GM12878 (cell line): ENCODE measurements at regions not wholly inside any gene's neighbourhood (a gene's known extent, or its start where the extent isn't known, plus 50 kb on each side); places are given as distances from the start of the nearest gene placed in this dataset.

ENCODE experiments used
- BHLHE40 ChIP-seq, 2 experiments: fragments of 450-650 bp in 1 of 2; IDR thresholded peaks; 2 replicates each; pipeline ENCODE4 v1.6.1; 2011 to 2017; ENCODE audit warnings: low read depth in 2 of 2, borderline replicate concordance in 1 of 2, improper control_type of control experiment in 1 of 2, low read length in 1 of 2, mild to moderate bottlenecking in 1 of 2
- CTCF ChIP-seq, 3 experiments: IDR thresholded peaks in 2 of 3; conservative IDR thresholded peaks in 1 of 3; 2 replicates each; pipeline ENCODE4 v1.5.1; 2011; ENCODE audit warnings: low read depth in 3 of 3, low read length in 3 of 3, mild to moderate bottlenecking in 3 of 3, control low read depth in 2 of 3, moderate library complexity in 2 of 3, inconsistent platforms in 1 of 3, mixed read lengths in 1 of 3; ENCODE audit not compliant: control insufficient read depth in 2 of 3, insufficient read depth in 1 of 3; ENCODE audit errors: extremely low read depth in 1 of 3
- EP300 ChIP-seq, 2 experiments: fragments of 150-350 bp in 1 of 2; IDR thresholded peaks; 2 replicates each; pipeline ENCODE4 v1.6.1; 2011 to 2012; ENCODE audit warnings: low read depth in 2 of 2, low read length in 2 of 2, borderline replicate concordance in 1 of 2, improper control_type of control experiment in 1 of 2, inconsistent platforms in 1 of 2; ENCODE audit not compliant: control insufficient read depth in 1 of 2
- ETV6 ChIP-seq, 2 experiments: fragments of 450-650 bp in 1 of 2; IDR thresholded peaks in 1 of 2; conservative IDR thresholded peaks in 1 of 2; 2 replicates each; pipeline ENCODE4 v1.6.1; 2014; ENCODE audit warnings: antibody characterized with exemption in 1 of 2, borderline replicate concordance in 1 of 2, low read depth in 1 of 2, mild to moderate bottlenecking in 1 of 2, moderate library complexity in 1 of 2
- EZH2 ChIP-seq: IDR thresholded peaks from 2 replicates; pipeline ENCODE4 v1.6.1; 2012; ENCODE audit warnings: low read depth, mild to moderate bottlenecking, control low read depth, inconsistent platforms, low read length, borderline replicate concordance; ENCODE audit not compliant: control insufficient read depth
- HDAC6 ChIP-seq: fragments of 200-600 bp; sonication (generic); IDR thresholded peaks from one replicate; pipeline ENCODE4 v1.8.0; 2017; ENCODE audit warnings: antibody characterized with exemption; ENCODE audit not compliant: unreplicated experiment
- SP1 ChIP-seq: IDR thresholded peaks from one replicate; pipeline ENCODE4 v1.6.1; 2011; ENCODE audit warnings: low read depth, low read length
- SUPT20H ChIP-seq: IDR thresholded peaks from 2 replicates; pipeline ENCODE4 v1.6.1; 2011; ENCODE audit warnings: low read depth, mild to moderate bottlenecking, low read length, moderate library complexity, borderline replicate concordance; ENCODE audit not compliant: control insufficient read depth
- TF ChIP-seq, protein P1 (sequence below): fragments of 450-650 bp; IDR thresholded peaks from 2 replicates; pipeline ENCODE4 v1.6.1; 2017; ENCODE audit warnings: antibody characterized with exemption, mild to moderate bottlenecking, moderate library complexity
- TF ChIP-seq, protein P2 (sequence below): fragments of 450-650 bp; IDR thresholded peaks from 2 replicates; pipeline ENCODE4 v1.6.1; 2016; ENCODE audit warnings: mild to moderate bottlenecking

- TF ChIP-seq ETV6 (conservative IDR thresholded peaks at IDR 0.05 in 1 of 2, IDR thresholded peaks at IDR 0.05 in 1 of 2; ENCODE audit: borderline replicate concordance in 1 of 2, low read depth in 1 of 2), result no peak
- TF ChIP-seq SUPT20H, result no peak
- TF ChIP-seq EP300 (IDR thresholded peaks at IDR 0.05; ENCODE audit: borderline replicate concordance in 1 of 2, control insufficient read depth in 1 of 2, low read depth in 2 of 2, low read length in 2 of 2), result no peak
- no peak for TF ChIP-seq SP1
- TF ChIP-seq CTCF (IDR thresholded peaks at IDR 0.05 in 2 of 3, conservative IDR thresholded peaks at IDR 0.05 in 1 of 3; ENCODE audit: control insufficient read depth in 2 of 3, extremely low read depth in 1 of 3, insufficient read depth in 1 of 3, low read depth in 3 of 3, low read length in 3 of 3), result no peak
- TF ChIP-seq, protein P1, sequence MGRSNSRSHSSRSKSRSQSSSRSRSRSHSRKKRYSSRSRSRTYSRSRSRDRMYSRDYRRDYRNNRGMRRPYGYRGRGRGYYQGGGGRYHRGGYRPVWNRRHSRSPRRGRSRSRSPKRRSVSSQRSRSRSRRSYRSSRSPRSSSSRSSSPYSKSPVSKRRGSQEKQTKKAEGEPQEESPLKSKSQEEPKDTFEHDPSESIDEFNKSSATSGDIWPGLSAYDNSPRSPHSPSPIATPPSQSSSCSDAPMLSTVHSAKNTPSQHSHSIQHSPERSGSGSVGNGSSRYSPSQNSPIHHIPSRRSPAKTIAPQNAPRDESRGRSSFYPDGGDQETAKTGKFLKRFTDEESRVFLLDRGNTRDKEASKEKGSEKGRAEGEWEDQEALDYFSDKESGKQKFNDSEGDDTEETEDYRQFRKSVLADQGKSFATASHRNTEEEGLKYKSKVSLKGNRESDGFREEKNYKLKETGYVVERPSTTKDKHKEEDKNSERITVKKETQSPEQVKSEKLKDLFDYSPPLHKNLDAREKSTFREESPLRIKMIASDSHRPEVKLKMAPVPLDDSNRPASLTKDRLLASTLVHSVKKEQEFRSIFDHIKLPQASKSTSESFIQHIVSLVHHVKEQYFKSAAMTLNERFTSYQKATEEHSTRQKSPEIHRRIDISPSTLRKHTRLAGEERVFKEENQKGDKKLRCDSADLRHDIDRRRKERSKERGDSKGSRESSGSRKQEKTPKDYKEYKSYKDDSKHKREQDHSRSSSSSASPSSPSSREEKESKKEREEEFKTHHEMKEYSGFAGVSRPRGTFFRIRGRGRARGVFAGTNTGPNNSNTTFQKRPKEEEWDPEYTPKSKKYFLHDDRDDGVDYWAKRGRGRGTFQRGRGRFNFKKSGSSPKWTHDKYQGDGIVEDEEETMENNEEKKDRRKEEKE, result no peak
- TF ChIP-seq HDAC6, result no peak
- no peak for TF ChIP-seq BHLHE40 (IDR thresholded peaks at IDR 0.05; ENCODE audit: borderline replicate concordance in 1 of 2, low read depth in 2 of 2, low read length in 1 of 2)
- TF ChIP-seq, protein P2, sequence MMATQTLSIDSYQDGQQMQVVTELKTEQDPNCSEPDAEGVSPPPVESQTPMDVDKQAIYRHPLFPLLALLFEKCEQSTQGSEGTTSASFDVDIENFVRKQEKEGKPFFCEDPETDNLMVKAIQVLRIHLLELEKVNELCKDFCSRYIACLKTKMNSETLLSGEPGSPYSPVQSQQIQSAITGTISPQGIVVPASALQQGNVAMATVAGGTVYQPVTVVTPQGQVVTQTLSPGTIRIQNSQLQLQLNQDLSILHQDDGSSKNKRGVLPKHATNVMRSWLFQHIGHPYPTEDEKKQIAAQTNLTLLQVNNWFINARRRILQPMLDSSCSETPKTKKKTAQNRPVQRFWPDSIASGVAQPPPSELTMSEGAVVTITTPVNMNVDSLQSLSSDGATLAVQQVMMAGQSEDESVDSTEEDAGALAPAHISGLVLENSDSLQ, result no peak
- TF ChIP-seq EZH2, result no peak
These were observed 820.3 kb upstream of the FAT3 start for GRCh38 chr11:91404344-91404743.
